Endothelial cell of umbilical vein (primary cell): ENCODE measurements at regions not wholly inside any gene's neighbourhood (a gene's known extent, or its start where the extent isn't known, plus 50 kb on each side); places are given as distances from the start of the nearest gene placed in this dataset.

Experiments
- BruUV-seq: library from RNA; stranded (reverse); fragments of 400-500 nt; replicated peaks from 2 replicates; lab custom pipeline; 2021; lab: Mats Ljungman, UMichigan
- CTCF ChIA-PET: fragments of 300-600, 350-600 bp; sonication (Branson Sonifier 250); formaldehyde crosslinking; loops from one replicate; lab custom pipeline; 2021; ENCODE audit warnings: antibody characterized with exemption, inconsistent platforms; lab: Charles Lee
- POLR2A ChIA-PET: fragments of 300-600, 350-600 bp; sonication (Branson Sonifier 250); formaldehyde crosslinking; loops from one replicate; lab custom pipeline; 2021; ENCODE audit warnings: antibody characterized with exemption, inconsistent platforms; lab: Charles Lee
- DNase-seq: peaks from one replicate; pipeline ENCODE4 v3.0.0-alpha.2; 2011; ENCODE audit warnings: low read depth, low spot score
- FAIRE-seq: peaks from 2 replicates; lab custom pipeline; 2011; peaks lifted over from hg19 to GRCh38; lab: Jason Lieb, UNC
- H2AFZ ChIP-seq: 2 replicates; pipeline ENCODE4 v1.6.0; 2012; ENCODE audit warnings: low read depth, low read length, control low read depth, inconsistent platforms
- H3K27ac ChIP-seq: 2 replicates; pipeline ENCODE4 v1.5.1; 2011; ENCODE audit warnings: low read depth, mild to moderate bottlenecking, control low read depth, low read length, moderate library complexity; ENCODE audit not compliant: insufficient read depth
- H3K27me3 ChIP-seq, 2 experiments: 2 replicates each; pipeline versions ENCODE4 v1.6.0 to v1.6.1; 2011; ENCODE audit warnings: low read length in 2 of 2, mixed read lengths in 1 of 2; ENCODE audit not compliant: control insufficient read depth in 2 of 2, insufficient read depth in 2 of 2
- H3K36me3 ChIP-seq, 2 experiments: 2 replicates in 1 of 2; 3 replicates in 1 of 2; pipeline ENCODE4 v1.5.1; 2011; ENCODE audit warnings: low read length in 2 of 2, mild to moderate bottlenecking in 1 of 2, moderate library complexity in 1 of 2; ENCODE audit not compliant: control insufficient read depth in 2 of 2, insufficient read depth in 2 of 2; ENCODE audit errors: extremely low read depth in 1 of 2
- H3K4me1 ChIP-seq: 3 replicates; pipeline ENCODE4 v1.5.1; 2011; ENCODE audit warnings: mild to moderate bottlenecking, low read length; ENCODE audit not compliant: control insufficient read depth, insufficient read depth; ENCODE audit errors: extremely low read depth
- H3K4me2 ChIP-seq: 2 replicates; pipeline ENCODE4 v1.6.1; 2011; ENCODE audit warnings: low read length, control low read depth, mixed read lengths; ENCODE audit not compliant: insufficient read depth
- H3K4me3 ChIP-seq, 3 experiments: fragments of 200-600 bp in 1 of 3; sonication (generic), shearing (Covaris generic) in 1 of 3; replicated peaks in 1 of 3; 2 replicates each; pipeline ENCODE4 v1.5.1; 2011 to 2016; ENCODE audit warnings: control low read depth in 3 of 3, low read length in 3 of 3, mild to moderate bottlenecking in 2 of 3, inconsistent platforms in 1 of 3, low read depth in 1 of 3, moderate library complexity in 1 of 3; ENCODE audit not compliant: insufficient read depth in 1 of 3
- H3K79me2 ChIP-seq: 2 replicates; pipeline ENCODE4 v1.6.0; 2012; ENCODE audit warnings: low read length, inconsistent platforms; ENCODE audit not compliant: control insufficient read depth, insufficient read depth
- H3K9ac ChIP-seq: replicated peaks from 2 replicates; pipeline ENCODE3; 2011; ENCODE audit warnings: low read length, control low read depth; ENCODE audit not compliant: insufficient read depth; ENCODE audit errors: extremely low read depth
- H3K9me1 ChIP-seq: replicated peaks from 3 replicates; pipeline ENCODE4 v1.6.0; 2011; ENCODE audit warnings: mild to moderate bottlenecking, low read length; ENCODE audit not compliant: control insufficient read depth, insufficient read depth; ENCODE audit errors: extremely low read depth
- H3K9me3 ChIP-seq: replicated peaks from 2 replicates; pipeline ENCODE4 v1.5.1; 2012; ENCODE audit warnings: low read length, inconsistent platforms; ENCODE audit not compliant: control insufficient read depth, insufficient read depth
- H4K20me1 ChIP-seq: replicated peaks from 2 replicates; pipeline ENCODE3; 2011; ENCODE audit warnings: mild to moderate bottlenecking, low read length; ENCODE audit not compliant: control insufficient read depth, insufficient read depth; ENCODE audit errors: extremely low read depth
- EZH2 ChIP-seq: IDR thresholded peaks from 2 replicates; pipeline ENCODE4 v1.6.1; 2012; ENCODE audit warnings: borderline replicate concordance, low read depth, mild to moderate bottlenecking, moderate library complexity, low read length, inconsistent platforms; ENCODE audit not compliant: severe bottlenecking
- MYC ChIP-seq: IDR thresholded peaks from one replicate; pipeline ENCODE4 v1.6.1; 2011; ENCODE audit warnings: mild to moderate bottlenecking, low read depth, low read length
- POLR2AphosphoS5 ChIP-seq: IDR thresholded peaks from 2 replicates; pipeline ENCODE4 v1.6.1; 2012; ENCODE audit warnings: low read depth, mild to moderate bottlenecking, control low read depth, low read length, moderate library complexity; ENCODE audit not compliant: insufficient read depth
- dilution Hi-C: fragments of 300-500 bp; cut with MboI; formaldehyde crosslinking; loops from one replicate; pipeline ENCODE4 v1.15.0; 2019; ENCODE audit warnings: low sequenced_read_pairs; ENCODE audit not compliant: extremely low pct_ligation_motif_present
- intact Hi-C: fragments of 100-400 bp; cut with micrococcal nuclease; formaldehyde crosslinking; loops from one replicate; pipeline ENCODE4 v1.10.0; 2022
- TF ChIP-seq, protein P1 (sequence below), 2 donors: IDR thresholded peaks; 1 replicate in 1 of 2; 2 replicates in 1 of 2; pipeline ENCODE4 v1.5.1; 2011; ENCODE audit warnings: low read length in 2 of 2, mild to moderate bottlenecking in 2 of 2, moderate library complexity in 2 of 2, control low read depth in 1 of 2, inconsistent platforms in 1 of 2, low read depth in 1 of 2; ENCODE audit not compliant: insufficient read depth in 1 of 2; ENCODE audit errors: extremely low read depth in 1 of 2

DNA sequence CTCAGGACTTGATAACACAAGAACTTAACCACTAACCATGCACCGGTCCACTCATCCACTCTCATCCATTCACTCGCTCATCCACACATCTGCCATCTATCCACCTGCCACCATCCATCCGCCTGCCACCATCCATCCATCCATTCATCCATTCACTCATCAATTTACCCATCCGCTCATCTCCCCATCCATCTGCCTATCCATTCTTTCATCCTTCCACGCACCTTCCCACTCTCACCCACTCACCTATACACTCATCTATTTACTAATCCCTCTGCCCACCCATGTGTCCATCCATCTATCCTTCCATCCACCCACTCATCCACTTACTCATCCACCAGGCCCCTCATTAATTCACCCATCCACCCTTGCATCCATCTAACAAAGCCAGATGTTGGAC lies 131.0 kb downstream of the MRM1 start:
- DNase-seq (no peak), FAIRE-seq (no peak)
- no TSS peak for BruUV-seq
- Histone ChIP-seq H3K9me1 (no peaks in the 10 kb centered on the region), H3K36me3 (no peaks in the 10 kb centered on the region), H4K20me1 (no peaks in the 10 kb centered on the region), H3K4me2 (no peak overlapping the region), H3K79me2 (no peaks in the 10 kb centered on the region), H2AFZ (no peak overlapping the region), H3K4me1 (no peaks in the 10 kb centered on the region), H3K9ac (no peak overlapping the region), H3K9me3 (no peaks in the 10 kb centered on the region), H3K27me3 (peaks cover 32 to 35% of the 10 kb centered on the region in 2 experiments), H3K27ac (no peak overlapping the region), H3K4me3 (no peak overlapping the region)
- dilution Hi-C loops: no loop called here
- TF ChIP-seq EZH2 (no peak), POLR2AphosphoS5 (no peak), MYC (no peak)
- TF ChIP-seq, protein P1, sequence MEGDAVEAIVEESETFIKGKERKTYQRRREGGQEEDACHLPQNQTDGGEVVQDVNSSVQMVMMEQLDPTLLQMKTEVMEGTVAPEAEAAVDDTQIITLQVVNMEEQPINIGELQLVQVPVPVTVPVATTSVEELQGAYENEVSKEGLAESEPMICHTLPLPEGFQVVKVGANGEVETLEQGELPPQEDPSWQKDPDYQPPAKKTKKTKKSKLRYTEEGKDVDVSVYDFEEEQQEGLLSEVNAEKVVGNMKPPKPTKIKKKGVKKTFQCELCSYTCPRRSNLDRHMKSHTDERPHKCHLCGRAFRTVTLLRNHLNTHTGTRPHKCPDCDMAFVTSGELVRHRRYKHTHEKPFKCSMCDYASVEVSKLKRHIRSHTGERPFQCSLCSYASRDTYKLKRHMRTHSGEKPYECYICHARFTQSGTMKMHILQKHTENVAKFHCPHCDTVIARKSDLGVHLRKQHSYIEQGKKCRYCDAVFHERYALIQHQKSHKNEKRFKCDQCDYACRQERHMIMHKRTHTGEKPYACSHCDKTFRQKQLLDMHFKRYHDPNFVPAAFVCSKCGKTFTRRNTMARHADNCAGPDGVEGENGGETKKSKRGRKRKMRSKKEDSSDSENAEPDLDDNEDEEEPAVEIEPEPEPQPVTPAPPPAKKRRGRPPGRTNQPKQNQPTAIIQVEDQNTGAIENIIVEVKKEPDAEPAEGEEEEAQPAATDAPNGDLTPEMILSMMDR (IDR thresholded peaks at IDR 0.05; ENCODE audit: extremely low read depth in 1 of 2, insufficient read depth in 1 of 2, low read depth in 1 of 2, low read length in 2 of 2): no peak
- CTCF ChIA-PET: no interaction called here
- POLR2A ChIA-PET: no interaction called here
- intact Hi-C loops: no loop called here
